ENCODE measurements at regions not wholly inside any gene's neighbourhood (a gene's known extent, or its start where the extent isn't known, plus 50 kb on each side); places are given as distances from the start of the nearest gene placed in this dataset.

GRCh38 chr22:49422701-49423100, 405.0 kb downstream of the BRD1 start:
- no peak for TF ChIP-seq CTCF (IDR thresholded peaks at IDR 0.05; ENCODE audit: low read depth, low read length, poor library complexity, severe bottlenecking)
- TF ChIP-seq EZH2phosphoT487 (IDR thresholded peaks at IDR 0.05; ENCODE audit: borderline replicate concordance, low read length): no peak
